Pancreas (tissue), 10 donors: ENCODE measurements at regions not wholly inside any gene's neighbourhood (a gene's known extent, or its start where the extent isn't known, plus 50 kb on each side); places are given as distances from the start of the nearest gene placed in this dataset.

ENCODE experiments used
- ATAC-seq, 4 donors: fragments of 200-7000 bp; cut with Tn5 transposase; one replicate each; pipeline versions ENCODE4 v1.8.0 to v1.9.1; 2020; ENCODE audit warnings: mild to moderate bottlenecking in 4 of 4, moderate library complexity in 4 of 4
- DNase-seq, 6 donors: peaks; one replicate each; pipeline ENCODE4 v3.0.0-alpha.2; 2020
- FAIRE-seq: peaks from 2 replicates; lab custom pipeline; 2012; peaks lifted over from hg19 to GRCh38; lab: Jason Lieb, UNC
- H3K27ac ChIP-seq, 4 donors: fragments of 200-600 bp; sonication (generic); 1 replicate in 3 of 4; 2 replicates in 1 of 4; pipeline versions ENCODE4 v1.5.0 to v1.8.0; 2020
- H3K27me3 ChIP-seq, 4 donors: fragments of 200-600 bp; one replicate each; pipeline ENCODE4 v1.8.0; 2021
- H3K36me3 ChIP-seq, 3 donors: fragments of 200-600 bp; sonication (generic) in 1 of 3; one replicate each; pipeline versions ENCODE4 v1.5.0 to v1.8.0; 2020 to 2021
- H3K4me1 ChIP-seq, 3 donors: fragments of 200-600 bp; one replicate each; pipeline ENCODE4 v1.8.0; 2021
- H3K4me3 ChIP-seq, 4 donors: fragments of 200-600 bp; sonication (generic) in 2 of 4; one replicate each; pipeline versions ENCODE4 v1.5.0 to v1.8.0; 2020 to 2021
- H3K9me3 ChIP-seq, 4 donors: fragments of 200-600 bp; one replicate each; pipeline ENCODE4 v1.8.0; 2021
- WGBS, 2 donors: extraction: QIAGEN DNeasy Blood & Tissue Kit; methylation state at CpG; one replicate each; pipeline ENCODE4 v1.1.7; 2013; 5-methylcytosine and 5-hydroxymethylcytosine counted together
- intact Hi-C, 3 donors: fragments of 100-400 bp; cut with DNase I; formaldehyde crosslinking; loops; one replicate each; pipeline versions ENCODE4 v1.11.1 to v1.14.2; 2022
- TF ChIP-seq, protein P1 (sequence below), 4 donors: fragments of 200-600 bp; sonication (generic) in 3 of 4; IDR thresholded peaks; one replicate each; pipeline versions ENCODE4 v1.5.0 to v1.8.0; 2021; ENCODE audit warnings: antibody characterized with exemption in 4 of 4
- donor health status: healthy with polysubstance abuse.
- donor health status: DM: no; HTN: no; CAD: no; lungs with moderate emphysema.
- donor health status: DM: no; HTN: no; CAD: no.
- donor health status: control.
- donor health status: control.
- donor health status: Bipolar disorder and iron deficiency.
- donor health status: DM: yes; HTN: yes; CAD: no.
- donor health status: DM: no; HTN: no; CAD: no.
- donor health status: DM: no; HTN: no; CAD: no.
- donor health status: DM: yes; HTN: yes; CAD: no.

DNA sequence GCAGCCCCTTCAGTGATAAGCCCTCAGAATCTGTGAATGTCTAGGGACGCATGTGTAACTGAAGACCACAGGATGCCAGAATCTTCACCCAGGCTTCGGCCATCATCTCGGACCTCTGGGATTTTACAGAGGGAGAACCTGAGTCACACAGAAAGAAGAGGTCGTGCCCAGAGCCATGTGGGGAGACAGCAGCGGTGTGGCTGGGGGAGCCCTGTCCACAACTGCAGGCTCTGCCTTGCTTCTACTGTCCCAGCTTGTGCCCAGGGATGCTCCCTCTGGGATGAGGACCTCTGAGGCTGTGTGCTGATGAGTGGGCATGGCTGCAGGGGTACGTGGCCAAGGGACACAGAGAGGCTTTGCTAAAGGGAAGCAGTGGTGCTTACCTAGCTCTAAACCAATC is 582.0 kb downstream of the TBC1D22A start:
- no peaks in the 10 kb centered on the region for H3K27me3 ChIP-seq
- no peak overlapping the region for H3K4me3 ChIP-seq
- FAIRE-seq (no peak), ATAC-seq (no peak), DNase-seq (no peak)
- no peaks in the 10 kb centered on the region for H3K4me1 ChIP-seq
- H3K27ac ChIP-seq, result no peak overlapping the region
- 58 to 66% methylated on average over 6 of the region's 6 CpGs for WGBS, 2 donors
- no peaks in the 10 kb centered on the region for H3K36me3 ChIP-seq
- TF ChIP-seq, protein P1, sequence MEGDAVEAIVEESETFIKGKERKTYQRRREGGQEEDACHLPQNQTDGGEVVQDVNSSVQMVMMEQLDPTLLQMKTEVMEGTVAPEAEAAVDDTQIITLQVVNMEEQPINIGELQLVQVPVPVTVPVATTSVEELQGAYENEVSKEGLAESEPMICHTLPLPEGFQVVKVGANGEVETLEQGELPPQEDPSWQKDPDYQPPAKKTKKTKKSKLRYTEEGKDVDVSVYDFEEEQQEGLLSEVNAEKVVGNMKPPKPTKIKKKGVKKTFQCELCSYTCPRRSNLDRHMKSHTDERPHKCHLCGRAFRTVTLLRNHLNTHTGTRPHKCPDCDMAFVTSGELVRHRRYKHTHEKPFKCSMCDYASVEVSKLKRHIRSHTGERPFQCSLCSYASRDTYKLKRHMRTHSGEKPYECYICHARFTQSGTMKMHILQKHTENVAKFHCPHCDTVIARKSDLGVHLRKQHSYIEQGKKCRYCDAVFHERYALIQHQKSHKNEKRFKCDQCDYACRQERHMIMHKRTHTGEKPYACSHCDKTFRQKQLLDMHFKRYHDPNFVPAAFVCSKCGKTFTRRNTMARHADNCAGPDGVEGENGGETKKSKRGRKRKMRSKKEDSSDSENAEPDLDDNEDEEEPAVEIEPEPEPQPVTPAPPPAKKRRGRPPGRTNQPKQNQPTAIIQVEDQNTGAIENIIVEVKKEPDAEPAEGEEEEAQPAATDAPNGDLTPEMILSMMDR (IDR thresholded peaks at IDR 0.05), result no peak
- no peaks in the 10 kb centered on the region for H3K9me3 ChIP-seq
- intact Hi-C loops, result no loop called here

DNA sequence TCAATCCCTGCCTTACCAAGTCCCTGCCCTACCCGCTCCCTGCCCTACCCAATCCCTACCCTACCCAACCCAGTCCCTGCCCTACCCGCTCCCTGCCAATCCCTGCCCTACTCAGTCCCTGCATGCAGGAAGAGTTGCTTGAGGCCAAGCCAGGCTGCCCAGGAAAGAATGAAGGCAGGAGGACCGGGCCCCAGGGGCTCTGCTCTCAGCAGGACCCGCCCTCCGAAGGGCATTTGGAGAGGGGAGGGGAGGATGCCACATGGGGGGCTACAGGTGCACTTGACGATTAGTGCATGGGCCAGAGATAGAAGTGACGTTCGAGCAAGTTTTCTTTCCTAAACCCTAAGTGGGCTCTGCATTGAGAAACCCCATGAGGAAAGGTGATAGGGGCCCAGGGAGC is 581.2 kb downstream of the TBC1D22A start:
- FAIRE-seq (no peak), ATAC-seq (no peak), DNase-seq (no peak)
- no peak overlapping the region for H3K4me3 ChIP-seq
- 61 to 84% methylated on average over 8 of the region's 8 CpGs for WGBS, 2 donors
- H3K4me1 ChIP-seq, result no peaks in the 10 kb centered on the region
- no peak overlapping the region for H3K27ac ChIP-seq
- intact Hi-C loops, result no loop called here
- no peaks in the 10 kb centered on the region for H3K9me3 ChIP-seq
- H3K27me3 ChIP-seq, result no peaks in the 10 kb centered on the region
- TF ChIP-seq, protein P1 (IDR thresholded peaks at IDR 0.05), result no peak
- H3K36me3 ChIP-seq, result no peaks in the 10 kb centered on the region

GRCh38 chr22:47342446-47342845 is 580.0 kb downstream of the TBC1D22A start:
- H3K4me1 ChIP-seq, result no peaks in the 10 kb centered on the region
- ATAC-seq (no peak), DNase-seq (no peak), FAIRE-seq (no peak)
- H3K4me3 ChIP-seq, result no peak overlapping the region
- H3K27me3 ChIP-seq, result no peaks in the 10 kb centered on the region
- TF ChIP-seq, protein P1 (IDR thresholded peaks at IDR 0.05), result no peak
- no peaks in the 10 kb centered on the region for H3K36me3 ChIP-seq
- intact Hi-C loops, result no loop called here
- no peak overlapping the region for H3K27ac ChIP-seq
- H3K9me3 ChIP-seq, result no peaks in the 10 kb centered on the region
- 68 to 79% methylated on average over 10 of the region's 10 CpGs for WGBS, 2 donors

- Histone ChIP-seq H3K4me3 (no peak overlapping the region), H3K27ac (no peak overlapping the region), H3K27me3 (no peaks in the 10 kb centered on the region), H3K36me3 (no peaks in the 10 kb centered on the region), H3K9me3 (no peaks in the 10 kb centered on the region), H3K4me1 (no peaks in the 10 kb centered on the region)
- TF ChIP-seq, protein P1 (IDR thresholded peaks at IDR 0.05), result no peak
- WGBS, 2 donors, result 71% methylated on average over 7 of the region's 7 CpGs
- ATAC-seq (no peak), FAIRE-seq (no peak), DNase-seq (no peak)
- intact Hi-C loops, result no loop called here
These were observed 579.0 kb downstream of the TBC1D22A start for GRCh38 chr22:47341464-47341863.

DNA sequence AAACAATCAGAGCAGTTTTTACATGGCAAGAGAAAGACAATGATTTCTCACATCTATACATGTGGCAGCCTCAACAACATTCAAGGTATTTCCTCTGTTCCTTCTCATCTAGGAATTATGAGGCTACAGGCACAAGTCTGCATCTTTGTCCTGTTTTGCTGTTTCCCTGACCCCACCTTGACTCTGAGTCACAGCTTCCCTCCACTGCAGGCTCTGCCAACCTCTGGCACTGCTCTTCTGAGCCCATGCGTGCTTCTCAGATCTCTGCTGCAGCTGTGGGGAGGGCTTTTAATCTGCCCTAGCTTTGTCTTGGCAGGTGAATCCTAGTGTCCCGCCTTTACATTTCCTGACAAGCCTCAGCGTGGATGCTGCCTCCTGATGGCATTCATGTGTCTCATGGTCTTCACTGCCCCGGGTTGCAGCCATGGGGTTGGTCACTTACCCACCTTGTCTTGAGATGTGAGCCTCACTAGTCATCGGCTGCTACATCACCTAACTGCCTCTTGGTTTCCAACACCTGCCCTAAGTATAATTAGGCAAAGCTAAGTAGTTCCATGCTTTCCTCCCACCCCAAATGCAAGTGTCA is 578.5 kb downstream of the TBC1D22A start:
- TF ChIP-seq, protein P1 (IDR thresholded peaks at IDR 0.05), result no peak
- intact Hi-C loops, result no loop called here
- Histone ChIP-seq H3K27me3 (no peaks in the 10 kb centered on the region), H3K4me3 (no peak overlapping the region), H3K36me3 (no peaks in the 10 kb centered on the region), H3K9me3 (no peaks in the 10 kb centered on the region), H3K4me1 (no peaks in the 10 kb centered on the region), H3K27ac (no peak overlapping the region)
- ATAC-seq (no peak), FAIRE-seq (no peak), DNase-seq (no peak)
- WGBS, 2 donors, result 52 to 66% methylated on average over 5 of the region's 5 CpGs
